Pancreas (tissue), 10 donors: ENCODE measurements at regions not wholly inside any gene's neighbourhood (a gene's known extent, or its start where the extent isn't known, plus 50 kb on each side); places are given as distances from the start of the nearest gene placed in this dataset.

Experiments
- ATAC-seq, 4 donors: fragments of 200-7000 bp; cut with Tn5 transposase; one replicate each; pipeline versions ENCODE4 v1.8.0 to v1.9.1; 2020; ENCODE audit warnings: mild to moderate bottlenecking in 4 of 4, moderate library complexity in 4 of 4
- DNase-seq, 6 donors: peaks; one replicate each; pipeline ENCODE4 v3.0.0-alpha.2; 2020
- FAIRE-seq: peaks from 2 replicates; lab custom pipeline; 2012; peaks lifted over from hg19 to GRCh38; lab: Jason Lieb, UNC
- H3K27ac ChIP-seq, 4 donors: fragments of 200-600 bp; sonication (generic); 1 replicate in 3 of 4; 2 replicates in 1 of 4; pipeline versions ENCODE4 v1.5.0 to v1.8.0; 2020
- H3K27me3 ChIP-seq, 4 donors: fragments of 200-600 bp; one replicate each; pipeline ENCODE4 v1.8.0; 2021
- H3K36me3 ChIP-seq, 3 donors: fragments of 200-600 bp; sonication (generic) in 1 of 3; one replicate each; pipeline versions ENCODE4 v1.5.0 to v1.8.0; 2020 to 2021
- H3K4me1 ChIP-seq, 3 donors: fragments of 200-600 bp; one replicate each; pipeline ENCODE4 v1.8.0; 2021
- H3K4me3 ChIP-seq, 4 donors: fragments of 200-600 bp; sonication (generic) in 2 of 4; one replicate each; pipeline versions ENCODE4 v1.5.0 to v1.8.0; 2020 to 2021
- H3K9me3 ChIP-seq, 4 donors: fragments of 200-600 bp; one replicate each; pipeline ENCODE4 v1.8.0; 2021
- WGBS, 2 donors: extraction: QIAGEN DNeasy Blood & Tissue Kit; methylation state at CpG; one replicate each; pipeline ENCODE4 v1.1.7; 2013; 5-methylcytosine and 5-hydroxymethylcytosine counted together
- intact Hi-C, 3 donors: fragments of 100-400 bp; cut with DNase I; formaldehyde crosslinking; loops; one replicate each; pipeline versions ENCODE4 v1.11.1 to v1.14.2; 2022
- TF ChIP-seq, protein P1 (sequence below), 4 donors: fragments of 200-600 bp; sonication (generic) in 3 of 4; IDR thresholded peaks; one replicate each; pipeline versions ENCODE4 v1.5.0 to v1.8.0; 2021; ENCODE audit warnings: antibody characterized with exemption in 4 of 4
- donor health status: healthy with polysubstance abuse.
- donor health status: DM: no; HTN: no; CAD: no; lungs with moderate emphysema.
- donor health status: DM: no; HTN: no; CAD: no.
- donor health status: control.
- donor health status: control.
- donor health status: Bipolar disorder and iron deficiency.
- donor health status: DM: yes; HTN: yes; CAD: no.
- donor health status: DM: no; HTN: no; CAD: no.
- donor health status: DM: no; HTN: no; CAD: no.
- donor health status: DM: yes; HTN: yes; CAD: no.

- no peak for DNase-seq
- no peak for ATAC-seq
- intact Hi-C loops: no loop called here
- no peak overlapping the region for H3K27ac ChIP-seq
- no peaks in the 10 kb centered on the region for H3K9me3 ChIP-seq
- H3K4me3 ChIP-seq: no peak overlapping the region
- no peaks in the 10 kb centered on the region for H3K27me3 ChIP-seq
- TF ChIP-seq, protein P1, sequence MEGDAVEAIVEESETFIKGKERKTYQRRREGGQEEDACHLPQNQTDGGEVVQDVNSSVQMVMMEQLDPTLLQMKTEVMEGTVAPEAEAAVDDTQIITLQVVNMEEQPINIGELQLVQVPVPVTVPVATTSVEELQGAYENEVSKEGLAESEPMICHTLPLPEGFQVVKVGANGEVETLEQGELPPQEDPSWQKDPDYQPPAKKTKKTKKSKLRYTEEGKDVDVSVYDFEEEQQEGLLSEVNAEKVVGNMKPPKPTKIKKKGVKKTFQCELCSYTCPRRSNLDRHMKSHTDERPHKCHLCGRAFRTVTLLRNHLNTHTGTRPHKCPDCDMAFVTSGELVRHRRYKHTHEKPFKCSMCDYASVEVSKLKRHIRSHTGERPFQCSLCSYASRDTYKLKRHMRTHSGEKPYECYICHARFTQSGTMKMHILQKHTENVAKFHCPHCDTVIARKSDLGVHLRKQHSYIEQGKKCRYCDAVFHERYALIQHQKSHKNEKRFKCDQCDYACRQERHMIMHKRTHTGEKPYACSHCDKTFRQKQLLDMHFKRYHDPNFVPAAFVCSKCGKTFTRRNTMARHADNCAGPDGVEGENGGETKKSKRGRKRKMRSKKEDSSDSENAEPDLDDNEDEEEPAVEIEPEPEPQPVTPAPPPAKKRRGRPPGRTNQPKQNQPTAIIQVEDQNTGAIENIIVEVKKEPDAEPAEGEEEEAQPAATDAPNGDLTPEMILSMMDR (IDR thresholded peaks at IDR 0.05): no peak
- no peaks in the 10 kb centered on the region for H3K36me3 ChIP-seq
- H3K4me1 ChIP-seq: no peaks in the 10 kb centered on the region
- FAIRE-seq: no peak
Measured at GRCh38 chrX:155761185-155761584, 120.0 kb upstream of the VAMP7 start.

DNA sequence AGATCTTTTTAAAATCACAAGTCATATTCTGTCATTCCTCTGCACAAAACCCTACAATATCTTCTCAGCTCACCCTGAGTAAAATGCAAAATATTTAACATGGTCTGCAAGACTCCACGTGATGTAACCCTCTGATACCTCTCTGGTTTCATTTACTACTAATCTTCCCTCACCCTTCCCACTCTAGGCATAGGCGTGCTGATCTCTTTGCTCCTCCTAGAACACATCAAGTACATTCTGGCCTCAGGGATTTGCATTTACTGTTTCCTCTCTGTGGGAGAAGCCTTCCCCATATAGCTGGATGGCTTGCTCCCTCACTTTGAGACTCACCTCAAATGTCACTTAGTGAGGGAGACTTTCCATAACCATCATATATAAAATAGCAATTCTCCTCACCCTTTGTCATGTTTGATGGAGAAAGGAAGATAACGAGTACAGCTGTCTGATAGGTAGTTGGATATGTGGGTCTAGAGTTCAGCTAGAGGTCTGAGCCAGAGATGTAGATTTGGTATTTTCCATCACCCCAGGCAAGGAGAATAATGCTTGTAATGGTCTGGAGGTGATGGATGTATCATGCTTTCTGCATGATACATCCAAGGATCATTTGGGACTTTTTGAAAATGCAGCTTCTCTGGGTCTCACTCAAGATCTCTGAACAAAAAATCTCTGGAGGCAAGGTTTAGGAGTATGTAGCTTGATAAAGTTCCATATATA, 123.9 kb upstream of the VAMP7 start:
- intact Hi-C loops: no loop called here
- 40 to 58% methylated on average over 3 of the region's 3 CpGs for WGBS, 2 donors
- TF ChIP-seq, protein P1 (IDR thresholded peaks at IDR 0.05): no peak
- Histone ChIP-seq H3K4me3 (no peak overlapping the region), H3K4me1 (no peaks in the 10 kb centered on the region), H3K36me3 (no peaks in the 10 kb centered on the region), H3K27me3 (no peaks in the 10 kb centered on the region), H3K27ac (no peak overlapping the region), H3K9me3 (no peaks in the 10 kb centered on the region)
- DNase-seq: no peak
- FAIRE-seq: no peak
- ATAC-seq: no peak

DNA sequence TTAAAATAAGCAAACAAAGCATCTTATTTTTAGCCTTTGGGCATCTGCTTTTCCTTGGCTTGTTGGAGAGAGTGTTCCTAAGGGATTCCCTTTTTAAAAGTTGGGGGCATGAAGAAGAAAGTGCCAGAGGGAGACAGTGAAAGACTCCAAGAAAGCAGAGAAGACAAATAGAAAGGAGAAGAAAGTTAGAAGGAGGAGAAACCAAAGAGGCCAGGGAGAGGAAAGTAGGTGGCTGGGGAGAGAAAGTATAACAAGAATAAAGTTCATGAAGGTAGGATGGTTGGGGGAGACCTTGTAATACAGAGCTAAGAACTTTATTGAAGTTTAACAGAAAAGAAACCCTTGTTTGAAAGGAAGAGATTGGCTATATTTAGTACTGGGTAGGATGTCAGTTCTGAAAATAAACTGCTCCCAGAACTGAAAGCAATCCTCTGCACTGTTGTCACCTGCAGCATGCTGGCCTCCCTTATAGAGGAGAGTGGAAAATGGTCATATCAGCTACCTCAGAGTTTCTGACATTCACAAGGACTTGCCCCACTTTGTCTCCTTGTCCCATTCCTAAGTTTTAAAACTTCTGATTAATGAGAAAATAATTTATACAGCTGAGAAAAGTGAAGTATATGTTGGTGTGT, 125.3 kb upstream of the VAMP7 start:
- no peaks in the 10 kb centered on the region for H3K9me3 ChIP-seq
- DNase-seq (no peak), ATAC-seq (no peak), FAIRE-seq (no peak)
- intact Hi-C loops: no loop called here
- H3K27me3 ChIP-seq: no peaks in the 10 kb centered on the region
- H3K4me3 ChIP-seq: no peak overlapping the region
- H3K27ac ChIP-seq: no peak overlapping the region
- no peaks in the 10 kb centered on the region for H3K4me1 ChIP-seq
- no peaks in the 10 kb centered on the region for H3K36me3 ChIP-seq
- TF ChIP-seq, protein P1 (IDR thresholded peaks at IDR 0.05): no peak

DNA sequence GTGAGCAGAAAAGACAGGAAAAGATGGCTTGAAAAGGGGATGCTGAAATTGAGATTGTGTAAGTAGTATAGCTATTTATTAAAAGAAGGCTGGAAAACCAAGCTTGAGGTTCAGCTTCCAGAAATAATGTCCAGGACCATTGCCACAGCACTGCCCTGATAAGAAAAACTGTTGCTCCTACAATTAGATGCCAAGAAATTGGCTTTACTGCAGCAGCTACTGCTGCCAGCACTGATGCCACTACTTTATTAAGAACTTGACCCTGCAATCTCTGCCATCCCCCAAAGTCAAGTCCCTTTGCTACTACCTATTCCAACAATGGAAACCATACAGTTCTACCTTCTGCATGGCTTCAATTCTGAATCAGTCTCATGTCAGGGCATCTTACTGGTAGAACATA, 130.0 kb upstream of the VAMP7 start:
- intact Hi-C loops: no loop called here
- FAIRE-seq: no peak
- no peak for ATAC-seq
- Histone ChIP-seq H3K4me3 (no peak overlapping the region), H3K4me1 (no peaks in the 10 kb centered on the region), H3K27ac (no peak overlapping the region), H3K27me3 (peaks cover 0 to 3% (median 0%) of the 10 kb centered on the region in 4 donors), H3K9me3 (no peaks in the 10 kb centered on the region), H3K36me3 (no peaks in the 10 kb centered on the region)
- TF ChIP-seq, protein P1 (IDR thresholded peaks at IDR 0.05): no peak
- no peak for DNase-seq

- peak in 1 of 4 donors; percentile 38 for ATAC-seq
- Histone ChIP-seq H3K27me3 (peaks cover 0 to 3% (median 0%) of the 10 kb centered on the region in 4 donors), H3K9me3 (no peaks in the 10 kb centered on the region), H3K27ac (no peak overlapping the region), H3K4me1 (no peaks in the 10 kb centered on the region), H3K36me3 (no peaks in the 10 kb centered on the region), H3K4me3 (no peak overlapping the region)
- peak in 4 of 6 donors; percentile 14 to 25 (median 18) for DNase-seq
- intact Hi-C loops: no loop called here
- TF ChIP-seq, protein P1 (IDR thresholded peaks at IDR 0.05): no peak
- 33 to 43% methylated on average over 3 of the region's 3 CpGs for WGBS, 2 donors
- FAIRE-seq: no peak
Measured at GRCh38 chrX:155747520-155747919, 133.6 kb upstream of the VAMP7 start.
